ENCODE measurements at regions not wholly inside any gene's neighbourhood (a gene's known extent, or its start where the extent isn't known, plus 50 kb on each side); places are given as distances from the start of the nearest gene placed in this dataset.

DNA sequence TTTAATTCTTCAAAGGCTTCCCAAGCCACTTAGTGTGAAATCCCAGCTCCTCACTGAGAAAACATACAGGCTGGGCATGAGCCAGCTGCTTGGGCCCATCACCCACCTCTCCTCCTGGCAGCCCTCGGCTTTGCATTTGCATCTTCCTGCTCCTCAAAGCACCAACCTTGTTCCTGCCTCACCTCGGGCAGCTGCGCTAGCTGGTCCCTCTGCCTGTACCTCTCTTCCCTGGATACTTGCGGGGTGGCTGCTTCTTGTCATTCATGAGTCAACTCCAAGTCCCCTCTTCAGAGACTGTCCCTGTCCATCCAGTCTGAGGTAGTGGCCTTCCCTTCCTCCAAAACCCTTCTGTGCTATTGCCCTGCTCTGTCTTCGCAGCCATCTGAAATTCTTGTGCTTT lies 116.1 kb upstream of the CXCL14 start:
- no peak for FAIRE-seq
- Histone ChIP-seq H3K4me1 (ENCODE audit: control insufficient read depth in 2 of 3, insufficient read depth in 2 of 3, low read depth in 1 of 3, low read length in 3 of 3) (peaks cover 0 to 5% (median 0%) of the 10 kb centered on the region in 3 donors), H3K9ac (ENCODE audit: low read length in 3 of 3) (no peak overlapping the region), H3K4me3 (ENCODE audit: low read length in 3 of 3) (no peak overlapping the region), H3K36me3 (ENCODE audit: control insufficient read depth in 2 of 3, insufficient read depth in 3 of 3, low read length in 3 of 3) (no peaks in the 10 kb centered on the region), H3K27ac (ENCODE audit: low read depth in 2 of 2, low read length in 2 of 2) (no peak overlapping the region), H3K9me3 (ENCODE audit: control insufficient read depth in 2 of 3, insufficient read depth in 1 of 3, low read length in 3 of 3) (no peaks in the 10 kb centered on the region), H3K27me3 (ENCODE audit: control insufficient read depth, insufficient read depth, low read length) (no peaks in the 10 kb centered on the region)
- TF ChIP-seq, protein P1, sequence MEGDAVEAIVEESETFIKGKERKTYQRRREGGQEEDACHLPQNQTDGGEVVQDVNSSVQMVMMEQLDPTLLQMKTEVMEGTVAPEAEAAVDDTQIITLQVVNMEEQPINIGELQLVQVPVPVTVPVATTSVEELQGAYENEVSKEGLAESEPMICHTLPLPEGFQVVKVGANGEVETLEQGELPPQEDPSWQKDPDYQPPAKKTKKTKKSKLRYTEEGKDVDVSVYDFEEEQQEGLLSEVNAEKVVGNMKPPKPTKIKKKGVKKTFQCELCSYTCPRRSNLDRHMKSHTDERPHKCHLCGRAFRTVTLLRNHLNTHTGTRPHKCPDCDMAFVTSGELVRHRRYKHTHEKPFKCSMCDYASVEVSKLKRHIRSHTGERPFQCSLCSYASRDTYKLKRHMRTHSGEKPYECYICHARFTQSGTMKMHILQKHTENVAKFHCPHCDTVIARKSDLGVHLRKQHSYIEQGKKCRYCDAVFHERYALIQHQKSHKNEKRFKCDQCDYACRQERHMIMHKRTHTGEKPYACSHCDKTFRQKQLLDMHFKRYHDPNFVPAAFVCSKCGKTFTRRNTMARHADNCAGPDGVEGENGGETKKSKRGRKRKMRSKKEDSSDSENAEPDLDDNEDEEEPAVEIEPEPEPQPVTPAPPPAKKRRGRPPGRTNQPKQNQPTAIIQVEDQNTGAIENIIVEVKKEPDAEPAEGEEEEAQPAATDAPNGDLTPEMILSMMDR (IDR thresholded peaks at IDR 0.05; ENCODE audit: borderline replicate concordance, extremely low read depth, insufficient read depth): no peak
- peak in 1 of 5 donors; percentile 16 for DNase-seq
- intact Hi-C loops (cut with DNase I): no loop called here

DNA sequence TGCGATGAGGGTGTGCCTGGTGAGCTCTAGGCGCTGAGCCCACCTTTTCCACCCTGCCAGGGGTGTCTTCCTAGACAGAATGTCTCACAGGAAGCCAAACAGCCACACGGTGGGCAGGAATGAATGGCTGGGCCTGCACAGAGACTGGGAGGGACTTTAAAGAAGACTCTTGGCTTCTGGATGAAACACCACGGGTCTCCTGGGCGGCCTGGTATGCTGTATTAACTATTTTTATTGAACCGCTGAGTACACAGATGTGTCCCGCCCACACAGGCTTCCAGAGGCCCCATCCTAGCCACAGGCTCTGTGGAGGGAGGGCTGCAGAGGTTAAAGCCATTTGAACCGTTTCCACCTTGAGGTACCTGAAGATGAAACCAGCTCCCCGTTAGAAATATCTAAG lies 115.2 kb upstream of the CXCL14 start:
- intact Hi-C loops (cut with DNase I): no loop called here
- Histone ChIP-seq H3K36me3 (ENCODE audit: control insufficient read depth in 2 of 3, insufficient read depth in 3 of 3, low read length in 3 of 3) (no peaks in the 10 kb centered on the region), H3K27me3 (ENCODE audit: control insufficient read depth, insufficient read depth, low read length) (no peaks in the 10 kb centered on the region), H3K4me3 (ENCODE audit: low read length in 3 of 3) (no peak overlapping the region), H3K9me3 (ENCODE audit: control insufficient read depth in 2 of 3, insufficient read depth in 1 of 3, low read length in 3 of 3) (no peaks in the 10 kb centered on the region), H3K4me1 (ENCODE audit: control insufficient read depth in 2 of 3, insufficient read depth in 2 of 3, low read depth in 1 of 3, low read length in 3 of 3) (peaks cover 0 to 5% (median 0%) of the 10 kb centered on the region in 3 donors), H3K9ac (ENCODE audit: low read length in 3 of 3) (no peak overlapping the region), H3K27ac (ENCODE audit: low read depth in 2 of 2, low read length in 2 of 2) (no peak overlapping the region)
- DNase-seq (peak in 1 of 5 donors; percentile 24), FAIRE-seq (no peak)
- TF ChIP-seq, protein P1 (IDR thresholded peaks at IDR 0.05; ENCODE audit: borderline replicate concordance, extremely low read depth, insufficient read depth): no peak

DNA sequence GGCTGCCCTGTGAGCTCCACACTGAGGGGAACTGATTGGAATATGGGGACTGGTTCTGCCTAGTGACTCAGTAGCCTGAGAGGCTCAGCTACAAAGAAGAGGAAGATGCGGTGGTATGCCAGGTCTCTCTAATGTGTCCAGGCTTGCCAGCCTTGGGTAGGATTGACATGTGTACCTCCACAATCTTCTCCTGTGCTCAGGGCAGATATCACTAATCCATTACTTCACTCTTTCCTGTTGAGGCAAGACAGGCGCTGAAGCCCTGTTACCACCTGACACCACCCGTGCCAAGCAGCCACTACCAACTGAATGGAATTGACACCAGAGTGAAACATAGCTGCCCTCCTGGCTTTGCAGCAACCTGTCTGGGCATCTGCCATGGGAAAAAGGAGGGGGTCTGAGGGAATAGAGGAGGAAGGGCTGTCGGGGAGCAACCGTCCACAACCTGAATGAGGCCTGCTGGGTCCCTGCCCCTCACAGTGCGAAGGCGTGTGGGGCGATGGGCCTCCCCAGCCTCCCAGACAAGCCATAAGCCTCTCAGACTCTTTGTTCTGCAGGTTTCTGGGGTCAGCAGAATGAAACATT lies 114.7 kb upstream of the CXCL14 start:
- H3K4me1 ChIP-seq (ENCODE audit: control insufficient read depth in 2 of 3, insufficient read depth in 2 of 3, low read depth in 1 of 3, low read length in 3 of 3): peaks cover 0 to 5% (median 0%) of the 10 kb centered on the region in 3 donors
- FAIRE-seq: no peak
- intact Hi-C loops (cut with DNase I): no loop called here

More for the DNA sequence above, 114.7 kb upstream of the CXCL14 start:
- Histone ChIP-seq H3K9me3 (ENCODE audit: control insufficient read depth in 2 of 3, insufficient read depth in 1 of 3, low read length in 3 of 3) (no peaks in the 10 kb centered on the region), H3K36me3 (ENCODE audit: control insufficient read depth in 2 of 3, insufficient read depth in 3 of 3, low read length in 3 of 3) (no peaks in the 10 kb centered on the region), H3K4me3 (ENCODE audit: low read length in 3 of 3) (no peak overlapping the region), H3K27me3 (ENCODE audit: control insufficient read depth, insufficient read depth, low read length) (no peaks in the 10 kb centered on the region), H3K9ac (ENCODE audit: low read length in 3 of 3) (no peak overlapping the region), H3K27ac (ENCODE audit: low read depth in 2 of 2, low read length in 2 of 2) (no peak overlapping the region)
- TF ChIP-seq, protein P1 (IDR thresholded peaks at IDR 0.05; ENCODE audit: borderline replicate concordance, extremely low read depth, insufficient read depth): no peak
- DNase-seq: peak in 1 of 5 donors; percentile 15

Measured in kidney (tissue), 13 donors.